CD4-positive, alpha-beta memory T cell (primary cell): ENCODE measurements at regions not wholly inside any gene's neighbourhood (a gene's known extent, or its start where the extent isn't known, plus 50 kb on each side); places are given as distances from the start of the nearest gene placed in this dataset.

Source experiments
- CTCF ChIA-PET: fragments of 350-600 bp; sonication (Branson Sonifier 250); formaldehyde crosslinking; loops from one replicate; lab custom pipeline; 2021; ENCODE audit warnings: inconsistent platforms; ENCODE audit not compliant: partially characterized antibody; lab: Charles Lee
- POLR2A ChIA-PET: fragments of 350-600 bp; sonication (Branson Sonifier 250); formaldehyde crosslinking; loops from one replicate; lab custom pipeline; 2021; ENCODE audit not compliant: partially characterized antibody; lab: Charles Lee
- DNase-seq, 5 donors: peaks; one replicate each; pipeline versions ENCODE4 v3.0.0 to v3.0.0-alpha.2; 2020 to 2022; ENCODE audit warnings: mixed read lengths in 1 of 5
- H3K27ac ChIP-seq: one replicate; pipeline ENCODE4 v1.7.0; 2013; ENCODE audit warnings: low read depth, low read length
- H3K27me3 ChIP-seq: 2 replicates; pipeline ENCODE4 v1.7.0; 2013; ENCODE audit warnings: mild to moderate bottlenecking, low read length, moderate library complexity; ENCODE audit not compliant: insufficient read depth
- H3K36me3 ChIP-seq: 2 replicates; pipeline ENCODE4 v1.7.0; 2013; ENCODE audit warnings: mild to moderate bottlenecking, low read length, moderate library complexity; ENCODE audit not compliant: insufficient read depth
- H3K4me1 ChIP-seq: 2 replicates; pipeline ENCODE4 v1.7.0; 2013; ENCODE audit warnings: mild to moderate bottlenecking, low read length, moderate library complexity; ENCODE audit not compliant: insufficient read depth
- H3K4me3 ChIP-seq, 2 donors: one replicate each; pipeline ENCODE4 v1.7.0; 2013; ENCODE audit warnings: low read length in 2 of 2, mild to moderate bottlenecking in 1 of 2
- H3K9me3 ChIP-seq, 2 donors: one replicate each; pipeline ENCODE4 v1.7.0; 2013; ENCODE audit warnings: low read length in 2 of 2, control low read depth in 1 of 2; ENCODE audit not compliant: control insufficient read depth in 1 of 2
- H3K27ac Mint-ChIP-seq, 7 donors: one replicate each; pipeline ENCODE4 v1.8.0; 2020 to 2021; ENCODE audit warnings: mixed read lengths in 7 of 7, mild to moderate bottlenecking in 6 of 7, inconsistent platforms in 3 of 7, moderate library complexity in 3 of 7
- H3K27me3 Mint-ChIP-seq, 2 donors: one replicate each; pipeline ENCODE4 v1.8.0; 2020 to 2021; ENCODE audit warnings: mixed read lengths in 2 of 2
- H3K36me3 Mint-ChIP-seq, 2 donors: one replicate each; pipeline ENCODE4 v1.8.0; 2020 to 2021; ENCODE audit warnings: mixed read lengths in 2 of 2, inconsistent platforms in 1 of 2, mild to moderate bottlenecking in 1 of 2
- H3K4me1 Mint-ChIP-seq, 4 donors: one replicate each; pipeline ENCODE4 v1.8.0; 2020 to 2021; ENCODE audit warnings: mixed read lengths in 4 of 4, mild to moderate bottlenecking in 1 of 4
- H3K4me3 Mint-ChIP-seq, 8 donors: one replicate each; pipeline ENCODE4 v1.8.0; 2020 to 2021; ENCODE audit warnings: mixed read lengths in 8 of 8, mild to moderate bottlenecking in 7 of 8, moderate library complexity in 6 of 8, inconsistent platforms in 3 of 8
- H3K9me3 Mint-ChIP-seq, 8 donors: one replicate each; pipeline ENCODE4 v1.8.0; 2020 to 2021; ENCODE audit warnings: mixed read lengths in 8 of 8, mild to moderate bottlenecking in 5 of 8, inconsistent platforms in 3 of 8, moderate library complexity in 1 of 8
- intact Hi-C: fragments of 100-400 bp; cut with micrococcal nuclease; formaldehyde crosslinking; loops from one replicate; pipeline ENCODE4 v1.15.1; 2023

GRCh38 chr12:125356111-125356510 is 290.9 kb downstream of the AACS start:
- POLR2A ChIA-PET: no interaction called here
- Mint-ChIP-seq H3K36me3 (no peaks in the 10 kb centered on the region), H3K4me3 (no peak overlapping the region), H3K27ac (no peak overlapping the region), H3K27me3 (peaks cover 3 to 4% of the 10 kb centered on the region in 2 donors), H3K9me3 (peaks cover 0 to 4% (median under 1%) of the 10 kb centered on the region in 8 donors), H3K4me1 (no peaks in the 10 kb centered on the region)
- no peaks in the 10 kb centered on the region for H3K36me3 ChIP-seq
- CTCF ChIA-PET: no interaction called here
- H3K4me1 ChIP-seq: no peaks in the 10 kb centered on the region
- H3K9me3 ChIP-seq: no peaks in the 10 kb centered on the region
- no peaks in the 10 kb centered on the region for H3K27me3 ChIP-seq
- no peak overlapping the region for H3K27ac ChIP-seq
- intact Hi-C loops: no loop called here
- H3K4me3 ChIP-seq: no peak overlapping the region
- no peak for DNase-seq

- POLR2A ChIA-PET: no interaction called here
- no peaks in the 10 kb centered on the region for H3K27me3 ChIP-seq
Measured at GRCh38 chr12:125357561-125357960, 292.3 kb downstream of the AACS start.

GRCh38 chr12:125360540-125360939 is 295.3 kb downstream of the AACS start:
- Histone ChIP-seq H3K9me3 (no peaks in the 10 kb centered on the region), H3K27me3 (no peaks in the 10 kb centered on the region), H3K4me3 (no peak overlapping the region), H3K36me3 (no peaks in the 10 kb centered on the region), H3K4me1 (no peaks in the 10 kb centered on the region), H3K27ac (no peak overlapping the region)
- POLR2A ChIA-PET: no interaction called here
- no peak for DNase-seq
- H3K4me3 Mint-ChIP-seq: no peak overlapping the region
- no peaks in the 10 kb centered on the region for H3K36me3 Mint-ChIP-seq
- intact Hi-C loops: no loop called here
- CTCF ChIA-PET: no interaction called here
- no peak overlapping the region for H3K27ac Mint-ChIP-seq
- no peaks in the 10 kb centered on the region for H3K4me1 Mint-ChIP-seq
- H3K9me3 Mint-ChIP-seq: peaks cover 0 to 3% (median 0%) of the 10 kb centered on the region in 8 donors
- peaks cover 0 to 5% of the 10 kb centered on the region in 2 donors for H3K27me3 Mint-ChIP-seq

More at GRCh38 chr12:125357561-125357960, 292.3 kb downstream of the AACS start:
- H3K27ac ChIP-seq: no peak overlapping the region
- no peaks in the 10 kb centered on the region for H3K36me3 ChIP-seq
- H3K4me1 ChIP-seq: no peaks in the 10 kb centered on the region
- Mint-ChIP-seq H3K27me3 (peaks cover 4 to 5% of the 10 kb centered on the region in 2 donors), H3K27ac (no peak overlapping the region), H3K4me1 (no peaks in the 10 kb centered on the region), H3K9me3 (peaks cover 0 to 4% (median under 1%) of the 10 kb centered on the region in 8 donors), H3K36me3 (no peaks in the 10 kb centered on the region), H3K4me3 (no peak overlapping the region)
- no peak overlapping the region for H3K4me3 ChIP-seq
- CTCF ChIA-PET: no interaction called here
- no peak for DNase-seq
- H3K9me3 ChIP-seq: no peaks in the 10 kb centered on the region
- intact Hi-C loops: no loop called here

GRCh38 chr12:125371033-125371432 is 305.8 kb downstream of the AACS start:
- ChIA-PET CTCF (no interaction called here), POLR2A (no interaction called here)
- no peaks in the 10 kb centered on the region for H3K36me3 Mint-ChIP-seq
- H3K4me3 Mint-ChIP-seq: no peak overlapping the region
- Histone ChIP-seq H3K9me3 (no peaks in the 10 kb centered on the region), H3K4me1 (no peaks in the 10 kb centered on the region), H3K27me3 (no peaks in the 10 kb centered on the region), H3K36me3 (no peaks in the 10 kb centered on the region), H3K4me3 (no peak overlapping the region), H3K27ac (no peak overlapping the region)
- peaks cover 0 to 11% (median 2%) of the 10 kb centered on the region in 8 donors for H3K9me3 Mint-ChIP-seq
- H3K27me3 Mint-ChIP-seq: peaks cover 2 to 3% of the 10 kb centered on the region in 2 donors
- no peak overlapping the region for H3K27ac Mint-ChIP-seq
- intact Hi-C loops: no loop called here
- no peak for DNase-seq
- H3K4me1 Mint-ChIP-seq: no peaks in the 10 kb centered on the region

- no peak for DNase-seq
- H3K27me3 ChIP-seq: no peaks in the 10 kb centered on the region
- H3K4me1 Mint-ChIP-seq: no peaks in the 10 kb centered on the region
- H3K36me3 ChIP-seq: no peaks in the 10 kb centered on the region
- peaks cover 2 to 5% of the 10 kb centered on the region in 2 donors for H3K27me3 Mint-ChIP-seq
- H3K4me3 ChIP-seq: no peak overlapping the region
- H3K27ac Mint-ChIP-seq: no peak overlapping the region
- H3K4me1 ChIP-seq: no peaks in the 10 kb centered on the region
- H3K27ac ChIP-seq: no peak overlapping the region
- CTCF ChIA-PET: no interaction called here
- peaks cover 0 to 11% (median 2%) of the 10 kb centered on the region in 8 donors for H3K9me3 Mint-ChIP-seq
- intact Hi-C loops: no loop called here
- H3K36me3 Mint-ChIP-seq: no peaks in the 10 kb centered on the region
- POLR2A ChIA-PET: no interaction called here
- H3K4me3 Mint-ChIP-seq: no peak overlapping the region
- no peaks in the 10 kb centered on the region for H3K9me3 ChIP-seq
Measured at GRCh38 chr12:125372085-125372484, 306.9 kb downstream of the AACS start.

GRCh38 chr12:125373375-125373774 is 308.1 kb downstream of the AACS start:
- peaks cover 0 to 11% (median 3%) of the 10 kb centered on the region in 8 donors for H3K9me3 Mint-ChIP-seq
- no peaks in the 10 kb centered on the region for H3K4me1 Mint-ChIP-seq
- CTCF ChIA-PET: no interaction called here

GRCh38 chr12:125376422-125376821 is 311.2 kb downstream of the AACS start:
- Histone ChIP-seq H3K9me3 (no peaks in the 10 kb centered on the region), H3K4me3 (no peak overlapping the region), H3K27me3 (no peaks in the 10 kb centered on the region), H3K27ac (no peak overlapping the region), H3K36me3 (no peaks in the 10 kb centered on the region), H3K4me1 (no peaks in the 10 kb centered on the region)
- peaks cover 0 to 5% (median under 1%) of the 10 kb centered on the region in 8 donors for H3K9me3 Mint-ChIP-seq
- H3K27me3 Mint-ChIP-seq: peaks cover 2 to 6% of the 10 kb centered on the region in 2 donors
- no peaks in the 10 kb centered on the region for H3K36me3 Mint-ChIP-seq
- no peak for DNase-seq
- no peak overlapping the region for H3K27ac Mint-ChIP-seq
- ChIA-PET POLR2A (no interaction called here), CTCF (no interaction called here)
- intact Hi-C loops: no loop called here
- H3K4me3 Mint-ChIP-seq: no peak overlapping the region
- no peaks in the 10 kb centered on the region for H3K4me1 Mint-ChIP-seq

More at GRCh38 chr12:125373375-125373774, 308.1 kb downstream of the AACS start:
- Histone ChIP-seq H3K4me1 (no peaks in the 10 kb centered on the region), H3K27ac (no peak overlapping the region), H3K9me3 (no peaks in the 10 kb centered on the region), H3K27me3 (no peaks in the 10 kb centered on the region), H3K4me3 (no peak overlapping the region), H3K36me3 (no peaks in the 10 kb centered on the region)
- H3K4me3 Mint-ChIP-seq: no peak overlapping the region
- no peak for DNase-seq
- H3K27ac Mint-ChIP-seq: no peak overlapping the region
- no peaks in the 10 kb centered on the region for H3K36me3 Mint-ChIP-seq
- intact Hi-C loops: no loop called here
- POLR2A ChIA-PET: no interaction called here
- H3K27me3 Mint-ChIP-seq: peaks cover 2 to 6% of the 10 kb centered on the region in 2 donors

GRCh38 chr12:125377093-125377492 is 311.9 kb downstream of the AACS start:
- no peaks in the 10 kb centered on the region for H3K27me3 ChIP-seq
- peaks cover 0 to 5% (median 2%) of the 10 kb centered on the region in 8 donors for H3K9me3 Mint-ChIP-seq
- intact Hi-C loops: no loop called here
- ChIA-PET POLR2A (no interaction called here), CTCF (no interaction called here)
- H3K4me1 ChIP-seq: no peaks in the 10 kb centered on the region
- no peak overlapping the region for H3K27ac ChIP-seq
- H3K9me3 ChIP-seq: no peaks in the 10 kb centered on the region
- H3K4me1 Mint-ChIP-seq: no peaks in the 10 kb centered on the region
- H3K4me3 Mint-ChIP-seq: no peak overlapping the region
- H3K36me3 Mint-ChIP-seq: no peaks in the 10 kb centered on the region
- DNase-seq: no peak
- H3K27ac Mint-ChIP-seq: no peak overlapping the region
- H3K4me3 ChIP-seq: no peak overlapping the region
- H3K27me3 Mint-ChIP-seq: peaks cover 2 to 6% of the 10 kb centered on the region in 2 donors
- no peaks in the 10 kb centered on the region for H3K36me3 ChIP-seq
